HL-60 (cell line): ENCODE measurements at regions not wholly inside any gene's neighbourhood (a gene's known extent, or its start where the extent isn't known, plus 50 kb on each side); places are given as distances from the start of the nearest gene placed in this dataset.
"Not testable (repeated sequence)": the region's sequence is repeated elsewhere in the genome, so short reads cannot be mapped to it uniquely, and the experiment has no call there.

Experiments used
- DNase-seq, 2 experiments: peaks; one replicate each; pipeline ENCODE4 v3.0.0-alpha.2; 2010 to 2020; ENCODE audit warnings: low read depth in 1 of 2, low spot score in 1 of 2
- H3K27ac ChIP-seq: fragments of 250-450 bp; sonication (Bioruptor Pico); replicated peaks from 2 replicates; pipeline ENCODE4 v1.5.1; 2020; ENCODE audit warnings: mild to moderate bottlenecking, moderate library complexity
- H3K27me3 ChIP-seq: fragments of 250-450 bp; sonication (Bioruptor Pico); 2 replicates; pipeline ENCODE4 v1.5.1; 2021; ENCODE audit warnings: mild to moderate bottlenecking, moderate library complexity; ENCODE audit not compliant: insufficient read depth, poor library complexity, severe bottlenecking
- H3K4me3 ChIP-seq: replicated peaks from 2 replicates; pipeline ENCODE4 v1.5.1; 2011; ENCODE audit warnings: mild to moderate bottlenecking, control low read depth, low read length; ENCODE audit not compliant: insufficient read depth
- CTCF ChIP-seq: IDR thresholded peaks from one replicate; pipeline ENCODE4 v1.5.1; 2011; ENCODE audit warnings: low read length, control low read depth, inconsistent platforms; ENCODE audit not compliant: insufficient read depth
- GABPA ChIP-seq: IDR thresholded peaks from 2 replicates; pipeline ENCODE4 v1.6.1; 2012; ENCODE audit warnings: low read depth
- POLR2AphosphoS5 ChIP-seq: IDR thresholded peaks from 2 replicates; pipeline ENCODE4 v1.6.1; 2012; ENCODE audit warnings: low read depth
- REST ChIP-seq: IDR thresholded peaks from 2 replicates; pipeline ENCODE4 v1.6.1; 2012; ENCODE audit warnings: low read depth; ENCODE audit not compliant: insufficient replicate concordance
- SPI1 ChIP-seq: IDR thresholded peaks from 2 replicates; pipeline ENCODE4 v1.6.1; 2012; ENCODE audit warnings: low read depth, mild to moderate bottlenecking, borderline replicate concordance

- no peak overlapping the region for H3K4me3 ChIP-seq
- no peak overlapping the region for H3K27ac ChIP-seq
- TF ChIP-seq POLR2AphosphoS5 (no peak), CTCF (no peak), SPI1 (no peak), REST (no peak), GABPA (no peak)
- H3K27me3 ChIP-seq, result no peaks in the 10 kb centered on the region
- no peak for DNase-seq
These were observed 79.1 kb upstream of the C16orf82 start for GRCh38 chr16:26987597-26988010.

GRCh38 chr16:26988186-26988585 is 78.5 kb upstream of the C16orf82 start:
- Histone ChIP-seq H3K27me3 (no peaks in the 10 kb centered on the region), H3K27ac (no peak overlapping the region), H3K4me3 (no peak overlapping the region)
- TF ChIP-seq SPI1 (no peak), POLR2AphosphoS5 (no peak), CTCF (no peak), GABPA (no peak), REST (no peak)
- DNase-seq, result no peak

- H3K27ac ChIP-seq, DNase-seq: not testable (repeated sequence)
These were observed 76.2 kb upstream of the C16orf82 start for GRCh38 chr16:26990384-26991120.

GRCh38 chr16:26992666-26993349 is 73.9 kb upstream of the C16orf82 start:
- Histone ChIP-seq H3K27ac (no peak overlapping the region), H3K27me3 (peaks cover 7% of the 10 kb centered on the region), H3K4me3 (no peak overlapping the region)
- TF ChIP-seq SPI1 (no peak), GABPA (no peak), CTCF (no peak), POLR2AphosphoS5 (no peak), REST (no peak)
- DNase-seq, result no peak

More at GRCh38 chr16:26990384-26991120, 76.2 kb upstream of the C16orf82 start:
- not testable (repeated sequence) for H3K4me3 ChIP-seq, H3K27me3 ChIP-seq
